ENCODE measurements at regions not wholly inside any gene's neighbourhood (a gene's known extent, or its start where the extent isn't known, plus 50 kb on each side); places are given as distances from the start of the nearest gene placed in this dataset.
"Not testable (repeated sequence)": the region's sequence is repeated elsewhere in the genome, so short reads cannot be mapped to it uniquely, and the experiment has no call there.

GRCh38 chr2:21371499-21372003 lies 247.8 kb downstream of the TDRD15 start:
- DNase-seq (ENCODE audit: low spot score) = no peak
- in situ Hi-C loops (cut with HindIII; ENCODE audit: low sequenced_read_pairs) = no loop called here

DNA sequence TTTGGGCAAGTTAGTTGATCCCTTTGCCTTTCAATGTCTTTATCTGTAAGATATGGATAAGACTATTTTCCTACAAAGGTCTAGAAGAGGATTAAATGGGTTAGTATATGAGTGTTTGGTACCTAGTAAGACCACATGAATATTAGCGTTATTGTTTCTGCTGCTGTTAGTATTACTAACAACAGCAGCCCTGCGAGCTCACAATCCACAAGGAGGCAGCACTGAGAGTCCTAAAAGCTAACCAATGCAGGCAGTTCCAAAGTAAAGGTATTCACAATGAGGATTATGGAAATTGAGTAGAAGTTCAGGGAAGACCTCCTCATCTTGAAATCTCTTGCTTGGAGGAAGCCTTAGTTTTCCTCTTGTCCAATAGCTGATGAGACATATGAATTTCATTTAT lies 248.9 kb downstream of the TDRD15 start:
- in situ Hi-C loops (cut with HindIII; ENCODE audit: low sequenced_read_pairs) = no loop called here

GRCh38 chr2:21376864-21377263 lies 253.1 kb downstream of the TDRD15 start:
- DNase-seq (ENCODE audit: low spot score) = no peak
- in situ Hi-C loops (cut with HindIII; ENCODE audit: low sequenced_read_pairs) = no loop called here

More for the DNA sequence above, 248.9 kb downstream of the TDRD15 start:
- DNase-seq (ENCODE audit: low spot score) = no peak

GRCh38 chr2:21379140-21379539 lies 255.4 kb downstream of the TDRD15 start:
- no peak for DNase-seq (ENCODE audit: low spot score)
- in situ Hi-C loops (cut with HindIII; ENCODE audit: low sequenced_read_pairs) = no loop called here

- DNase-seq (ENCODE audit: low spot score); in situ Hi-C loops (cut with HindIII; ENCODE audit: low sequenced_read_pairs): not testable (repeated sequence)
Measured at GRCh38 chr2:21379668-21380067, 255.9 kb downstream of the TDRD15 start.

- peak; percentile 4 for DNase-seq (ENCODE audit: low spot score)
- in situ Hi-C loops (cut with HindIII; ENCODE audit: low sequenced_read_pairs) = no loop called here
Measured at GRCh38 chr2:21381421-21381820, 257.7 kb downstream of the TDRD15 start.

GRCh38 chr2:21382701-21383520 lies 259.1 kb downstream of the TDRD15 start:
- in situ Hi-C loops (cut with HindIII; ENCODE audit: low sequenced_read_pairs) = no loop called here
- DNase-seq (ENCODE audit: low spot score) = no peak

DNA sequence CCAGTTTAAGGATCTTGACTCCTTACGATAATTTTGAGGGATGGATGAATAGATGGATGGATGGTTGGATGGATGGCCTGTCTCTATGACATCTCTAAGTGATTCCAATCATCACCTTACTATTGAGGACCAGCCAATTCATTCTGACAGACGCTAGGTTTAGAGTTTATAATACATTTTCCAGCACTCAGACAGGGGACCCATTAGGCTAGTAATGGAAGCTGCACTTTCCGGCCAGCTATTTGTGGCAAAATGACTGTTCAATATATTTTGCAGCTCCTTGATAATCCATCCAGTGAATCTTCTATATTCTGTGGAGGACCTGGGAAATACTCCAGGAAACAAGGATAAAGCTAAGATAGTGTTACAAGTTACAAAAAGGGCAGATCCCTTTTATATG lies 262.9 kb downstream of the TDRD15 start:
- in situ Hi-C loops (cut with HindIII; ENCODE audit: low sequenced_read_pairs) = no loop called here
- DNase-seq (ENCODE audit: low spot score) = no peak

DNA sequence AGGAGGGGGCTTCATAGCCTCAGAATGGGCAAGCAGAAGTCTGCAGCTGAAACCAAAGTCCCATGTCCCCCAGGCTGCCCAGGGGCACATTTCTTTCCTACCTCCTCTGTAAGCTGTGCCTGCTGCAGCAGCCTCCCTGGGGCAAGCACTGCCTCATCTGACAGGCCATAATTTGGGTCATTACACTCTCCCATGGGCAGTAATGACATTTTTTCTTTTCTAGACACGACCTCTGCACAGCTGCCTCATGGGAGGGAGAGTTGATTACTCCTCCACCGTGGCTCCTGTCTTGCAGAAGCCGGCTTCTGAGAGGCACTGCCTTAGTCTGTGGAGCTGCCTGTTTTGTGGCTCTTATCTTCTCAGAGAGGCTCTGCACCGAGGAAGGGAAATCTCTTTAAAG lies 268.9 kb downstream of the TDRD15 start:
- in situ Hi-C loops (cut with HindIII; ENCODE audit: low sequenced_read_pairs) = no loop called here

DNA sequence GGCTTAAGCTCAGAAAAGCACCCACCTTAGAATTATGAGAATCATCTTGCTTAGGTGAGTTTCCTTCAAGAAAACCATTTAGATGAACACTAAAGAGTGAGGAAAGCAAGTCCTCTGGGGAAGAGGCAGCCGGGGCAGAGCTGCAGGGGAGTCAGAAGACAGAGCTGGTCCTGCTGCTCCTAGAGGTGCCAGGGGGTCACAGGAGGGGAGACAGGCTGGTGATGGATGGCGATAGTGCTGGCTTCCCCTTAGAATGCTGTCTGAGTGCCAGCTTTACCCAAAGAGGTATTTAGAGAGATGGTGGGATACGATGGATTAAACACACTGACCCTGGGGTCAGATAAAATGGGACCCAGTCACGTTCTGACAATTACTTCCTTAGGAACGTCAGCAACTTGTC lies 269.4 kb downstream of the TDRD15 start:
- in situ Hi-C loops (cut with HindIII; ENCODE audit: low sequenced_read_pairs) = no loop called here
- DNase-seq (ENCODE audit: low spot score) = no peak

More for the DNA sequence above, 268.9 kb downstream of the TDRD15 start:
- no peak for DNase-seq (ENCODE audit: low spot score)

GRCh38 chr2:21395366-21395765 lies 271.6 kb downstream of the TDRD15 start:
- no peak for DNase-seq (ENCODE audit: low spot score)
- in situ Hi-C loops (cut with HindIII; ENCODE audit: low sequenced_read_pairs) = no loop called here

- in situ Hi-C loops (cut with HindIII; ENCODE audit: low sequenced_read_pairs) = no loop called here
- no peak for DNase-seq (ENCODE audit: low spot score)
Measured at GRCh38 chr2:21396252-21396651, 272.5 kb downstream of the TDRD15 start.

DNA sequence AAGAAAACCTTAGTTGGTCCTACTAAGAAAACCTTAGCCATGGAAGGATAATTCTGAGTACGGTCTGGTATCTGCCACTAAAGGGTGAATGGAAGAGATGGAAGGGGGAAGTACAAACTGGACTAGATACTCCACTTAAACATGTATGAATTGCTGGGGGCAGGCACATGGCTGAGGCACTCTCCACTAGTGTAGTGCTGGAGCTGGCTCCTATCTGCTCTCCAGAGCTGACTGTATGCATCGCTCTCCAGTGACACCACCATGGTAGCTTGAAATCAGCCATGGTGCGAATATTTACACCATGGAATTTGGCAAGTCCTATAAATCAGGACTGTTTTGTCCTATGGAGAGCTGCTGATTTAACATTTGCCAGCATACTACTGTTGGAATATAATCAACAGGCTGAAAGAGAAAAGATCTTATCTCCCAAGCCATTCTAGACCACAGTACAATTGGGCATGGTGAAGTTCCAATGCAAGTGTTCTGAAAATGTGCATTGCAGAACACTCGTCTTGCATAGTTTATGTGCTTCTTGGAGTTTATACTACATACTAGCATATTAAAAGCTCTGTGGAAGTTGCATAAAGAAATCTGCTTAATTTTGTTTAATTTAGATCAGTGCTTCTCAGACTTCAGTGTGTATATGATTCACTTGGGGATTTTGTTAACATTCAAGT lies 277.4 kb downstream of the TDRD15 start:
- DNase-seq (ENCODE audit: low spot score) = no peak
- in situ Hi-C loops (cut with HindIII; ENCODE audit: low sequenced_read_pairs) = no loop called here

GRCh38 chr2:21404137-21404536 lies 280.4 kb downstream of the TDRD15 start:
- DNase-seq (ENCODE audit: low spot score) = no peak

GRCh38 chr2:21404827-21405625 lies 281.3 kb downstream of the TDRD15 start:
- DNase-seq (ENCODE audit: low spot score) = no peak
- in situ Hi-C loops (cut with HindIII; ENCODE audit: low sequenced_read_pairs) = no loop called here

More at GRCh38 chr2:21404137-21404536, 280.4 kb downstream of the TDRD15 start:
- in situ Hi-C loops (cut with HindIII; ENCODE audit: low sequenced_read_pairs) = no loop called here

- DNase-seq (ENCODE audit: low spot score) = no peak
- in situ Hi-C loops (cut with HindIII; ENCODE audit: low sequenced_read_pairs) = no loop called here
Measured at GRCh38 chr2:21406386-21406785, 282.6 kb downstream of the TDRD15 start.

DNA sequence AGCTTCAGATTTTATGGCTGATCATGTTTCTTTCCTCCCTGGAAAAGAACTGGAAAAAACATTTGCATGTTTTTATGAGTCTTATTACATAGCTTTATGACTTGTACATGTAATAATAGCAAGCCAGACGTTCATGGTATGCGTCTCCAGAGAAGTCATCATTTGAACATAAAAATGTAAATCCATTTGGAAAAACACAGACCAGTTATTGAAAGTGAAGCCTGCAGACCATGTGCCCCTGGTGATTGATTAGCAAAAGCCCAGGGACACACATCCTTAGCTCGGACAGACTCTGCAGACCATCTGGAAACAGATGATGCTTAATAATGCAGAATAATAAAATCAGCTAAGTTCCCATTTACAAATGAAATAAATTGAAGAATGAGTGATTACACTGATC lies 283.1 kb downstream of the TDRD15 start:
- no peak for DNase-seq (ENCODE audit: low spot score)
- in situ Hi-C loops (cut with HindIII; ENCODE audit: low sequenced_read_pairs) = no loop called here

- no peak for DNase-seq (ENCODE audit: low spot score)
- in situ Hi-C loops (cut with HindIII; ENCODE audit: low sequenced_read_pairs) = no loop called here
Measured at GRCh38 chr2:21407851-21408250, 284.1 kb downstream of the TDRD15 start.

GRCh38 chr2:21411741-21412140 lies 288.0 kb downstream of the TDRD15 start:
- DNase-seq (ENCODE audit: low spot score) = no peak
- in situ Hi-C loops (cut with HindIII; ENCODE audit: low sequenced_read_pairs) = no loop called here
